C4-2B (cell line): ENCODE measurements at regions not wholly inside any gene's neighbourhood (a gene's known extent, or its start where the extent isn't known, plus 50 kb on each side); places are given as distances from the start of the nearest gene placed in this dataset.

Experiments used
- H3K27ac ChIP-seq: fragments of 450-650 bp; 2 replicates; pipeline ENCODE4 v1.5.1; 2017
- ZFX ChIP-seq: fragments of 450-650 bp; IDR thresholded peaks from 2 replicates; pipeline ENCODE4 v1.6.1; 2017
- TF ChIP-seq, protein P1 (sequence below): fragments of 450-650 bp; conservative IDR thresholded peaks from 2 replicates; pipeline ENCODE4 v1.5.1; 2017; ENCODE audit warnings: mild to moderate bottlenecking

DNA sequence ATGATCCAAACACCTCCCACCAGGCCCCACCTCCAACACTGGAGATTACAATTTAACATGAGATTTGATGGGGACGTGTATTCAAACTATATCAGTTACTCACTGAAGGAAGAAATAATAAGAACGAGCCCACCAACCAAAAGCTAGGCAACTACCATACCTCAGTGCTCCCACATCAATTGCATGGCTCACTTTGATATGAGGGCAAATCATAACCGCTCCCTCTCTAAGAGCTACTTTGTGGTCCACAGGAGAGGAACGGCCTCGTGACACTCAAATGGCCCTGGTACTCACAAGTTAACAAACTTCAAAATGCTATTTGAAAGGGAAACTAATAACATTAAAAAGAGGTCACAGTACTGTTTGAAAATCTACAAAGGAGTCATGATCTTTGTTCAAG is 170.7 kb upstream of the SLC7A11 start:
- no peak for TF ChIP-seq ZFX
- no peak overlapping the region for H3K27ac ChIP-seq

DNA sequence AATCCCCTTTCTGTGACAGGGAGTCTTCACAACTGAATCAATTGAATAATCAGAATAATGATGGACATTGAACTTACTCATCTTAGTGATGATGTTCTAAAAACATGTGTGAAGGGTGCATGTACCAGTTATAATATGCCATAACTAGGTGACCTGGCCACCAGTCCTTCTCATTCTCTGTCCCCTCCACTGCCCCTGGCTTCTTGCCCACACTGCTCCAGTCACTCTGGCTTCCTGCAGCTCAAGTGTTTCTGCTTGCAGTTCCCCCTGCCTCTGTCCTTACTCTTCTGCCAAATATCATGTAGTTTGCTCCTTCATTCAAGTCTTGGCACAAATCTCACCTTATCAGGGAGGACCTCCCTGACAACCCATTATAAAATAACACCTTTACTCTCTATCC is 168.1 kb upstream of the SLC7A11 start:
- no peak overlapping the region for H3K27ac ChIP-seq
- TF ChIP-seq ZFX = no peak
- TF ChIP-seq, protein P1, sequence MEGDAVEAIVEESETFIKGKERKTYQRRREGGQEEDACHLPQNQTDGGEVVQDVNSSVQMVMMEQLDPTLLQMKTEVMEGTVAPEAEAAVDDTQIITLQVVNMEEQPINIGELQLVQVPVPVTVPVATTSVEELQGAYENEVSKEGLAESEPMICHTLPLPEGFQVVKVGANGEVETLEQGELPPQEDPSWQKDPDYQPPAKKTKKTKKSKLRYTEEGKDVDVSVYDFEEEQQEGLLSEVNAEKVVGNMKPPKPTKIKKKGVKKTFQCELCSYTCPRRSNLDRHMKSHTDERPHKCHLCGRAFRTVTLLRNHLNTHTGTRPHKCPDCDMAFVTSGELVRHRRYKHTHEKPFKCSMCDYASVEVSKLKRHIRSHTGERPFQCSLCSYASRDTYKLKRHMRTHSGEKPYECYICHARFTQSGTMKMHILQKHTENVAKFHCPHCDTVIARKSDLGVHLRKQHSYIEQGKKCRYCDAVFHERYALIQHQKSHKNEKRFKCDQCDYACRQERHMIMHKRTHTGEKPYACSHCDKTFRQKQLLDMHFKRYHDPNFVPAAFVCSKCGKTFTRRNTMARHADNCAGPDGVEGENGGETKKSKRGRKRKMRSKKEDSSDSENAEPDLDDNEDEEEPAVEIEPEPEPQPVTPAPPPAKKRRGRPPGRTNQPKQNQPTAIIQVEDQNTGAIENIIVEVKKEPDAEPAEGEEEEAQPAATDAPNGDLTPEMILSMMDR = no peak

DNA sequence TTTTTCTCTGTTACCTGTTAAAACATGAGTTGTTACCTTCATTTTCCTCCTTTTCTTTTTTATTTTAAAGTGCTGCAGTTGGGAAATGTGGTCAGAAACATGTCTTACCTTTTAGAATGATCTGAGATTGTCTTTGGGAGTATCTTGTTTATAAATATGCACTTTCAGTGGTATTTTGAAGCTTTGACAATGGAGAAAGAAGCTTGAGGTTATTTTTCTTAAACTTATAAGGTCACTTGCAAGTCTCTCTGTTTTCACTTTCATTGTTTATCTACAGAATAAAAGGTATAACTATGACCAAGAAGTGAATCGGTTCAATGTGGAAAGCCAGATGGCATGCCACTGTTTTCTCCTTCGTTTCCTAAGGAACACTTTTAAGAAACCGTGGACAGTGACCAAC is 167.5 kb upstream of the SLC7A11 start:
- no peak for TF ChIP-seq ZFX
- TF ChIP-seq, protein P1 = no peak

DNA sequence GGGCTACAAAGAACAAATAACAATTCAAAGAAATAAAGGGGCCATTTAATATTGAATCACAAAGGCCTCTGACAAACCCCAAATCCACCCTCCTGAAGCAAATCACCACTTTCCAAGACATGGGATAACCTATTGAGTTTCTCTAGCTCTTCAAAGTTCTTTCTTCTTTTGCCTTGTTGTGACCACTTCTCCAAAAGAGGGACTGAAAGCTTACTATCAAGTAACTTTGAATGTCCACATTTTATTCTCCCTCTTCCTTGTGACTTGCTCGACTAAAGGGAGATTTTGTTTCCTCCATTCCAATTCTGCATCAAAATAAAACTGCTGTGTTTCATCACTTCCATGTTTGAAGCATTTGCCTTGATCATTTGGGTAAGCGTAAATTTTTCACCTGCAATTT is 166.6 kb upstream of the SLC7A11 start:
- H3K27ac ChIP-seq = no peak overlapping the region
- no peak for TF ChIP-seq ZFX
- TF ChIP-seq, protein P1 = no peak

More for the DNA sequence above, 167.5 kb upstream of the SLC7A11 start:
- no peak overlapping the region for H3K27ac ChIP-seq

DNA sequence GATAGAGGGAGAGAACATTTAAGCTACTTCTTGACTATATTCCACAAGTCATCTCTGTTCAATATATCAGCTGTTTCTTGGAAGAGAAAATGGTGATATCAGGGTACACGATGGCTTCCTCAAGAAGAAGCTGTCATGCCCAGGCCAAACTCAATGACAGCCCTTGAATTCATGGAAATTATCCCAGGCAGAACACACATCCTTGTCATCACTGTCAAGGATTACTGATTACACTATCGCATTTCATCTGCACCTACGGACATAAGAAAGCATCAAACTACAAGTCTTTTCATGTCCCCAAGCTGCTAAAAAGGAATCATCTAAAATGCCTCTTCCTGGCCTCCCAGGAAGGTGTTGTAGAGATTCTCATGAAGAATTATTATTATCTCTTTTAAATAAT is 165.2 kb upstream of the SLC7A11 start:
- TF ChIP-seq, protein P1 = no peak
- no peak for TF ChIP-seq ZFX
- H3K27ac ChIP-seq = no peak overlapping the region

DNA sequence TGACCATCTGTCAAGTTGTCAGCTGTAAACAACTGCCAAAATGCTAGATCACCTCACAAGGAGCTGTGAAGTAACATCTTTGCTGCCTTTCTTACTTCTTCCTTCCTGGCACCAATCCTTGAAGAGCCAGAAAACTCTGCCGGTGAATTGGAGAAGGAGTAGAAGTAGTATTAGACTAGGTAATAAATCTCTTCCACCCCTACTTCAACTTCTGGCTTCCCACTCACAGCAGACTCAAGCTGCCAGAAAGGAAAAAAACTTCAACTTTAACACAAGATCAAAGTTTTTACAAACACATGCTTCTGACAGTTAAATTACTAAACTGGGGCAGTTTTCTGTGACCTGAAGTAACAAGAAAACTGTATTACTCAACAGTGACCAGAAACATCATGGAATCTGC is 164.7 kb upstream of the SLC7A11 start:
- no peak for TF ChIP-seq ZFX
- TF ChIP-seq, protein P1 = no peak
- no peak overlapping the region for H3K27ac ChIP-seq

DNA sequence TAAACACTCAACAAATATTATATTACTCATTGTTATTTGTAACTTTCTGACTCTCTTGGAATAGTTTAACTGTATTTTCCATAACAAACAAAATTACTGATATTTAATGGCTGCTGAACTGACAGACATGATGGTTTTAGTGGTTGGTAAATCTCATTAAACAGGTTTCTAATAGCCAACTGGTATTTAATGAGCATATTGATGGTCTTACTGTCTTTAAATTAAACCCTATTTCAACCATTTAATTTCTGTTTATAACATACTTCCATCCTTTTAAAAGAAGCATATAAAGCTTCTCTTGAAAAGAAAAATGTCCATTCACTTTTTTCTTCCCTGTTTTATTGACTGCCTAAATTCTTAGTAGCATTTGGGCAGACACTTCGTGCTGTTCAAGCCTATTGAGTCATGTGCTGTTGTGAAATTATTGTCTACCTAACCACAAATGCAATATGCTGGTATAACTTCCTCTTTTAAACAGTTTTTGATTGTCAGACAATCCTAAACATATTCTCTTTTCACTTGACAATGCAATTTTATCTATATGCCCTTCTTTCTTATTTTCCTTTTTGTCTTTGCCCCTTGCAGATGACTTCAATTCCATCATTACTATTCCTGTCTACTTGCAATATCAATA is 163.9 kb upstream of the SLC7A11 start:
- H3K27ac ChIP-seq = no peak overlapping the region

DNA sequence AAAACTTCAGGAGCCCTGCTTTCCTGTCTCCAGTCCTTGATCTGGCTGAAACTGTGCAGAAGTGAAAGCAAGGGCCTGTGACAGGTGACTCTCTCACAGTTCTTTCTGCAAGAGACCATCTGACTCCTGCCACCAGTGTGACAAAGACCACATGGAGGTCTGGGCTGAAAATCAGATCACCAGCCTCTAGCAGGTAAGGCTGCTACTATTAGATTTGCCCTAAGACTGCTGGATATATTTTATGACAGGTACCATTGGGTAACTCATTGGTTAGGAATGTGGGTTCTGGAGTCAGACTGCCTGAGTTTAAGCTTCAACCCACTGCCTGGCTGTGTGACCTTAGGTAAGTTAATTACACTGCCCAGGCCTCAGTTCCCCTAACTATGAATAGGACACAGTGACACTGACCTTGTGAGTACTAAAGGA is 163.3 kb upstream of the SLC7A11 start:
- H3K27ac ChIP-seq = no peak overlapping the region
- TF ChIP-seq, protein P1 = no peak
- no peak for TF ChIP-seq ZFX

More for the DNA sequence above, 163.9 kb upstream of the SLC7A11 start:
- no peak for TF ChIP-seq ZFX
- TF ChIP-seq, protein P1 = no peak
